ENCODE measurements at regions not wholly inside any gene's neighbourhood (a gene's known extent, or its start where the extent isn't known, plus 50 kb on each side); places are given as distances from the start of the nearest gene placed in this dataset.

DNA sequence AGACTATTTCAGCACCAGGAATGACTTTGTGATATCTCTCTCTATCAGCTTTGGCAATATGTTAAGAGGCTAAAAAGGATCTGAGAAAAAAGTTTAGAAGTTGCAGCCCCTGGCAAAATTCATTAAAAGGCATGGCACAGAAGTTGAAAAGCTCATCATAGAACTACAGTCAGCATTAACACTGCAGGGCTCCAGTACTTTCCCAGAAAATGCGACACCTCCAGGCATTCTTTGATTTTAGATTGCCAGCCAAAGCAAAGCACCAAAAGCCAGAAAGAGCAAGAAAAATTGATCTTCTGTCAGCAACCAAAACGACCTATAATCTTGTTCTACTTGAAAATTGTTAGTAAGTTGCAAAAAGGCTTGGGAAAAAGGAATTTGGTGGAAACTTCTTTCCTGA is 713.5 kb downstream of the FSCB start:
- TF ChIP-seq, protein P1, sequence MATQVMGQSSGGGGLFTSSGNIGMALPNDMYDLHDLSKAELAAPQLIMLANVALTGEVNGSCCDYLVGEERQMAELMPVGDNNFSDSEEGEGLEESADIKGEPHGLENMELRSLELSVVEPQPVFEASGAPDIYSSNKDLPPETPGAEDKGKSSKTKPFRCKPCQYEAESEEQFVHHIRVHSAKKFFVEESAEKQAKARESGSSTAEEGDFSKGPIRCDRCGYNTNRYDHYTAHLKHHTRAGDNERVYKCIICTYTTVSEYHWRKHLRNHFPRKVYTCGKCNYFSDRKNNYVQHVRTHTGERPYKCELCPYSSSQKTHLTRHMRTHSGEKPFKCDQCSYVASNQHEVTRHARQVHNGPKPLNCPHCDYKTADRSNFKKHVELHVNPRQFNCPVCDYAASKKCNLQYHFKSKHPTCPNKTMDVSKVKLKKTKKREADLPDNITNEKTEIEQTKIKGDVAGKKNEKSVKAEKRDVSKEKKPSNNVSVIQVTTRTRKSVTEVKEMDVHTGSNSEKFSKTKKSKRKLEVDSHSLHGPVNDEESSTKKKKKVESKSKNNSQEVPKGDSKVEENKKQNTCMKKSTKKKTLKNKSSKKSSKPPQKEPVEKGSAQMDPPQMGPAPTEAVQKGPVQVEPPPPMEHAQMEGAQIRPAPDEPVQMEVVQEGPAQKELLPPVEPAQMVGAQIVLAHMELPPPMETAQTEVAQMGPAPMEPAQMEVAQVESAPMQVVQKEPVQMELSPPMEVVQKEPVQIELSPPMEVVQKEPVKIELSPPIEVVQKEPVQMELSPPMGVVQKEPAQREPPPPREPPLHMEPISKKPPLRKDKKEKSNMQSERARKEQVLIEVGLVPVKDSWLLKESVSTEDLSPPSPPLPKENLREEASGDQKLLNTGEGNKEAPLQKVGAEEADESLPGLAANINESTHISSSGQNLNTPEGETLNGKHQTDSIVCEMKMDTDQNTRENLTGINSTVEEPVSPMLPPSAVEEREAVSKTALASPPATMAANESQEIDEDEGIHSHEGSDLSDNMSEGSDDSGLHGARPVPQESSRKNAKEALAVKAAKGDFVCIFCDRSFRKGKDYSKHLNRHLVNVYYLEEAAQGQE (IDR thresholded peaks at IDR 0.05): no peak
- TF ChIP-seq, protein P2, sequence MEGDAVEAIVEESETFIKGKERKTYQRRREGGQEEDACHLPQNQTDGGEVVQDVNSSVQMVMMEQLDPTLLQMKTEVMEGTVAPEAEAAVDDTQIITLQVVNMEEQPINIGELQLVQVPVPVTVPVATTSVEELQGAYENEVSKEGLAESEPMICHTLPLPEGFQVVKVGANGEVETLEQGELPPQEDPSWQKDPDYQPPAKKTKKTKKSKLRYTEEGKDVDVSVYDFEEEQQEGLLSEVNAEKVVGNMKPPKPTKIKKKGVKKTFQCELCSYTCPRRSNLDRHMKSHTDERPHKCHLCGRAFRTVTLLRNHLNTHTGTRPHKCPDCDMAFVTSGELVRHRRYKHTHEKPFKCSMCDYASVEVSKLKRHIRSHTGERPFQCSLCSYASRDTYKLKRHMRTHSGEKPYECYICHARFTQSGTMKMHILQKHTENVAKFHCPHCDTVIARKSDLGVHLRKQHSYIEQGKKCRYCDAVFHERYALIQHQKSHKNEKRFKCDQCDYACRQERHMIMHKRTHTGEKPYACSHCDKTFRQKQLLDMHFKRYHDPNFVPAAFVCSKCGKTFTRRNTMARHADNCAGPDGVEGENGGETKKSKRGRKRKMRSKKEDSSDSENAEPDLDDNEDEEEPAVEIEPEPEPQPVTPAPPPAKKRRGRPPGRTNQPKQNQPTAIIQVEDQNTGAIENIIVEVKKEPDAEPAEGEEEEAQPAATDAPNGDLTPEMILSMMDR (IDR thresholded peaks at IDR 0.05): no peak
- TF ChIP-seq EP300 (IDR thresholded peaks at IDR 0.05) (no peak), POLR2A (IDR thresholded peaks at IDR 0.05; ENCODE audit: low read length) (no peak), RFX5 (IDR thresholded peaks at IDR 0.05) (no peak), NR3C1 (IDR thresholded peaks at IDR 0.05) (no peak), MAZ (IDR thresholded peaks at IDR 0.05; ENCODE audit: borderline replicate concordance, low read depth, low read length) (no peak), POLR2AphosphoS2 (conservative IDR thresholded peaks at IDR 0.05; ENCODE audit: low read length) (no peak)
- TF ChIP-seq, protein P3, sequence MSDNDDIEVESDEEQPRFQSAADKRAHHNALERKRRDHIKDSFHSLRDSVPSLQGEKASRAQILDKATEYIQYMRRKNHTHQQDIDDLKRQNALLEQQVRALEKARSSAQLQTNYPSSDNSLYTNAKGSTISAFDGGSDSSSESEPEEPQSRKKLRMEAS (IDR thresholded peaks at IDR 0.05): no peak
- TF ChIP-seq, protein P4, sequence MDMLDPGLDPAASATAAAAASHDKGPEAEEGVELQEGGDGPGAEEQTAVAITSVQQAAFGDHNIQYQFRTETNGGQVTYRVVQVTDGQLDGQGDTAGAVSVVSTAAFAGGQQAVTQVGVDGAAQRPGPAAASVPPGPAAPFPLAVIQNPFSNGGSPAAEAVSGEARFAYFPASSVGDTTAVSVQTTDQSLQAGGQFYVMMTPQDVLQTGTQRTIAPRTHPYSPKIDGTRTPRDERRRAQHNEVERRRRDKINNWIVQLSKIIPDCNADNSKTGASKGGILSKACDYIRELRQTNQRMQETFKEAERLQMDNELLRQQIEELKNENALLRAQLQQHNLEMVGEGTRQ (IDR thresholded peaks at IDR 0.05): no peak
- TF ChIP-seq, protein P5, sequence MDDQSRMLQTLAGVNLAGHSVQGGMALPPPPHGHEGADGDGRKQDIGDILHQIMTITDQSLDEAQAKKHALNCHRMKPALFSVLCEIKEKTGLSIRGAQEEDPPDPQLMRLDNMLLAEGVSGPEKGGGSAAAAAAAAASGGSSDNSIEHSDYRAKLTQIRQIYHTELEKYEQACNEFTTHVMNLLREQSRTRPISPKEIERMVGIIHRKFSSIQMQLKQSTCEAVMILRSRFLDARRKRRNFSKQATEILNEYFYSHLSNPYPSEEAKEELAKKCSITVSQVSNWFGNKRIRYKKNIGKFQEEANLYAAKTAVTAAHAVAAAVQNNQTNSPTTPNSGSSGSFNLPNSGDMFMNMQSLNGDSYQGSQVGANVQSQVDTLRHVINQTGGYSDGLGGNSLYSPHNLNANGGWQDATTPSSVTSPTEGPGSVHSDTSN (IDR thresholded peaks at IDR 0.05): no peak
- TF ChIP-seq, protein P6, sequence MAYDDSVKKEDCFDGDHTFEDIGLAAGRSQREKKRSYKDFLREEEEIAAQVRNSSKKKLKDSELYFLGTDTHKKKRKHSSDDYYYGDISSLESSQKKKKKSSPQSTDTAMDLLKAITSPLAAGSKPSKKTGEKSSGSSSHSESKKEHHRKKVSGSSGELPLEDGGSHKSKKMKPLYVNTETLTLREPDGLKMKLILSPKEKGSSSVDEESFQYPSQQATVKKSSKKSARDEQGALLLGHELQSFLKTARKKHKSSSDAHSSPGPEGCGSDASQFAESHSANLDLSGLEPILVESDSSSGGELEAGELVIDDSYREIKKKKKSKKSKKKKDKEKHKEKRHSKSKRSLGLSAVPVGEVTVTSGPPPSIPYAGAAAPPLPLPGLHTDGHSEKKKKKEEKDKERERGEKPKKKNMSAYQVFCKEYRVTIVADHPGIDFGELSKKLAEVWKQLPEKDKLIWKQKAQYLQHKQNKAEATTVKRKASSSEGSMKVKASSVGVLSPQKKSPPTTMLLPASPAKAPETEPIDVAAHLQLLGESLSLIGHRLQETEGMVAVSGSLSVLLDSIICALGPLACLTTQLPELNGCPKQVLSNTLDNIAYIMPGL (CRISPR knock-in tag; IDR thresholded peaks at IDR 0.05; ENCODE audit: borderline replicate concordance): no peak
